HS-27A (cell line): ENCODE measurements at regions not wholly inside any gene's neighbourhood (a gene's known extent, or its start where the extent isn't known, plus 50 kb on each side); places are given as distances from the start of the nearest gene placed in this dataset.
"Not testable (repeated sequence)": the region's sequence is repeated elsewhere in the genome, so short reads cannot be mapped to it uniquely, and the experiment has no call there.

Experiments used
- DNase-seq: peaks from one replicate; pipeline ENCODE4 v3.0.0-alpha.2; 2012; ENCODE audit warnings: low read depth, missing footprints

DNA sequence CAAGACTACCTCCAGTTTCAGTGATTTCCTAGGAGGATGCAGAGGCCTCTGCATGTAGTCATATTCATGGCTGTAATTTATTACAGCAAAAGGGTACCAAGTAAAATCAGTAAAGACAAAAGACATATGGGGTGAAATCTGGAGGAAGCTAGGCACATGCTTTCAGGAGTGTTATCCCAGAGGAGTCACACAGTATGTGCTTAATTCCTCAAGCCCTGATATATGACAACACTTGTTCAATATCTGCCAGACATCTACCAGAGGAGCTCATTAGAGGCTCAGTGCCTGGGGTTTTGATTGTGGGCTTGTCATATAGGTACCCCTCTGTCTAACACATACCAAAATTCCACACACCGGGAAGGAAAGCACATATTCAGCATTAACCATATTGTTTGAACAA is 283.8 kb downstream of the CXCL12 start:
- no peak for DNase-seq

GRCh38 chr10:44099511-44099910 is 285.4 kb downstream of the CXCL12 start:
- no peak for DNase-seq

GRCh38 chr10:44096217-44096616 is 288.7 kb downstream of the CXCL12 start:
- DNase-seq: not testable (repeated sequence)

DNA sequence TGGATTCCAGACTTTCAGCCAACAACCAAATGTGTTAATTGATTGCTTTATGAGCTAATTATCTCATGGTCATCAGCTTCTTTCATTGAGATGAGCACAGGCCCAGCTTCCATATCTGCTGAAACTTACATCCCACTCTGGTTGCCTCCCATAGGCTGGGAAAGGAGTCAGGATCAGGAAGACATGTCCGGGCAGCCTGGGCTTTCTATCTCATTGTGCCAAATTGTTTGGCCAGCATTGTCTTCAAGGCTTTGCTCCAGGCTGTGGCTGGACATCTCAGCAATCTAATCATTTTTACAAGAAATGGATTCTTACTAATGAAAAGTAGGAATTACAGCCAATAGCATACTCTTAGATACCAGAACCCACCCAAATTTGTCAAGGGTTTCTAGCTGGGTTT is 295.2 kb downstream of the CXCL12 start:
- DNase-seq: no peak

- no peak for DNase-seq
Observed at GRCh38 chr10:44087403-44087802, 297.5 kb downstream of the CXCL12 start.

DNA sequence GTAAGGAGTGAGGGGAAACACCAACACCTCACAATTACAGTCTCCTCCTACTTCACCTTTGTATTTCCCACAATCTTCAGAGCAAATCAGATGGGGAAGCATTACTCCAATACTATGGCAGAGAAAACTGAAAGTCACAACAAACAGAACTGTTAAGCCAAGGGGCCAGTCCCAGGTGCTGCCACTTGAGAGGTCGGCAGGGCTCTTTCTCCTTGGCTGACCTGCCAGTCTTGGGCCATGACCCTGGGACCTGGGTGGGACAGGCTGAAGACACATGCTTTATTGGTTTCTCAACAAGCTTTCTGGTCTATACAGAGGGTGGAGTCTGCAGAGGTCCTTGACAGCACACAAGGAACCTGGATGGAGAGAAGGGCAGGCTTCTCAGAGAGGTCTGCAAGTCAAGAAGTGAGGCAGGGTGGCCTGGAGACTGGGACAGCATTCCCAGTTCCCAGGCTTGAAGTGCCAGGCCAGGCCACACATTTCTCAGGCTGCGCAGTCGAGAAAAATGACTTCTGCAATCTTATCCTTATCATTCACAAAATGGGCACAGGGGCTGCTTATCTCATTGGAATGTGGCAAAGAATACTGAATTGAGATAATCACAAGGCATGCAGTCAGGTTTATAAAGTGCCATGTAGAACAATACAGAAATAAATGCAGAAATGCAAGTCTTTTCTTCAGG is 301.0 kb downstream of the CXCL12 start:
- DNase-seq: no peak

GRCh38 chr10:44071479-44071878 is 313.4 kb downstream of the CXCL12 start:
- DNase-seq: no peak

DNA sequence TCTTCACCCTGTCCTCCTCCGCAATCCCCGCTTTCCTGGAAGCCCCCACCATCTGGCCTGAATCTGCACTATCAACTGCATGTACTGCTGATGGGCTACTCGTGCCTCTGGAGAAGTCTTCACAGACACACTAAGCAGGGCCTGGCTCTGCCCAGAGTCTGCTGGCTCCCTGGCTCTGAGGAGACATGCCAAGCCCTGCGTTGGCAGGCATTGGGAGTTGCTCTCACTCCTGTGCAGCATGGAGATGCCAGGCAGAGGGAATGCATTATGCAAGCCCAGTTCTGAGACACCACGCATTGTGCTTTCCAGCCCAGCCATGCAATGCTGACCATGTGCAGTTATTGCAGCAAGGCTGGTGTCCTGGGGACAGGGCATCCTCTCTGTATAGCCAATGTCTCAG is 314.6 kb downstream of the CXCL12 start:
- no peak for DNase-seq

DNA sequence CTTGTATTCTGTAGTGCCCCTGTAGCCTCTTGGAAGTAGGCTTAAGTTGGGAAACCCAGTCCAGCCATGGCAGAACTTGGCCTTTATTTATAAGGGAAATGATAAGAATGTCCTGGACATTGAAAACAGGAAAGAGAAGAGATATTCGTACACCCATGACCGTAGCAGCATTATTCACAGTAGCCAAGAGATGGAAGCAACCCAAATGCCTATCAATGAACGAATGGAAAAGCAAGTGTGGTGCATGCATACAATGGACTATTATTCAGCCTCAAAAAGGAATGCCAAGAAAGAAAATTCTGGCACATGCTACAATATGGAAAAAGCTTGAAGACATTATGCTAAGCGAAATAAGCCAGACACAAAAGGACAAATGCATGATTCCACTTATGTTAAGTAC is 315.3 kb downstream of the CXCL12 start:
- DNase-seq: no peak

DNA sequence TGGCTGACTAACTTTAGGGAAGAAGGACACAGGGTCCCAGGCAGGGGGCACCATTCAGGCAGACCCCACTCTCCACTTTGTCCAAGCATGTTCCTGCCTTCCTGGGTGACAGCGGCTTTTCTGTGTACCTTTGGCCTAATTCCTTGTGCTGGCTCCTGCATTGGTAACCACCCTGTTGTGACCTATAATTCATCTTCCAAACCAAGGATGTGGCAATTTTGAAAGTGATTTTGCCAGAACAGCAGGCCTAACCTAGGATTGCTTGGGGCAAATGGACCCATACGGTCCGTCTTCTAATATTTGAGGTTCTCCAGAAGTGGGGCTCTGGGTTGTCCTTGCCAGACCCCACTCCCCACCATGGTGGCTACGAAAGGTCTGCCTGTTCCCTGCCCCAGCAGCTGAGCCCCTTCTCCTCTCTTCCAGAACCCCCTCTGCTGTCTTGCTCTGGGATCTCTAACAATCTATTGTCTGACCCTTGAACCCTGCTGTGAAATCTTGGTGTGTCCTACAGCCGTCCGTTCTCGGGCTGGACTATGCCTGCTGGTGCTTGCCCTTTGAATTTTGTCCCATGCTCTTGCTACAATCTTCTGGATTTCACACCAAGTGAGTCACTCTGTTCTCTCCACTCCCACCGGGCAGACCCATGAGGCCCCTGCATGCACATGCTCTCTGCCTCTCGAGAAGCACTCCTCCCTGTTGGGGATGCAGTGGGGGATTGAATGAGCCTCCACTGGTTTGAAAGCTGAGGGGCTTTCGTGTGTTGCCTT is 316.0 kb downstream of the CXCL12 start:
- DNase-seq: no peak

DNA sequence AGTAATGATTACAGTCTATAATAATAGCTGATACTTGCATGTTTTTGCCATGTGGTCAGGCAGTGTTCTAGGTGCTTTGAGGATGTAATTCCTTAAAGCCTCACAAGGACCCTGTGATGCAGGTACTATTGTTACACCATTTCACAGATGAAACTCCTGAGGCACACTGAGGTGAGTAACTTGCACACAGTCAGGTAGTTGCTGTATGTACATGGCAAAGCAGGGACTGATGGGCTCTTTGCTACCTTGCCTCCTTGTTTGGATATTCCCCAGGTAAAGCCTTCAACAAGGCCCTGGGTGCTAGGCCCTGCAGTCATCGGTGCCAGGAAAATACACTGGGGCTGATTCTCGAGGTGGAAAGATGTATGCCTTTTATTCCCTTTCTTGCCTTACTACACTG is 317.5 kb downstream of the CXCL12 start:
- no peak for DNase-seq

DNA sequence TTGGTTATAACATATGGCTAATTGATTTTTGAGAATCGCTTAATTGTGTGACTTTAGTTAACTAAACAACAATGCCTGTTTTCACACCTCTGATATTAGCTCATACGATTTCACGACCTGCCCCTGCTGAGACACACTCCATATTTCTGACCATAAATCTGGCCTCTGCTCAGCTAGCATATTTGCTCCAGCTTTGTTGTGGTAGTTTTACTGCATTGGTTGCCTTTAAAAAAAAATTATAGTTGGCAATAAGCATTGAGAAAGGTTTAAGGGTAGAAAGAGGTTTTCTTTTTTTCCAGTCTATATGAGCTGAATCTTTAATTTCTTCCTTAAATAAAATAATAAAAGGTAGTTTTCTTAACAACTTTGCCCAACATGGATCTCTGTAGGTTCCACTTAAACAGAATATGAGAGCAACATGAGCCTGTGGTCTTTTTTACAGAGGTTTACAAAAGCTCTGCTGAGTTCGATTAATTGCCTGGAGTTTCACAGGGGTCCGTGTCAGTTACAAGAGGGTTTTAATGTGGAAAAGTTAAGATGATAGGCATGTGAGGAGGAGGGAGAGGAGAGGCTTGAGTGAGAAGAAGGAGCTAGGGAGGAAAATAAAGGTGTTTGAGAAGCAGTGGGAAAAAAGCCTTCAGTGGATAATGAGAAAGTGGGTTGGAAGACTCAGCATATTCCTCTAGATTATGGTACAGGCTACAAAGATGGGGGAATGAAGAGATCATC is 318.2 kb downstream of the CXCL12 start:
- no peak for DNase-seq

- no peak for DNase-seq
Observed at GRCh38 chr10:44065788-44066526, 318.9 kb downstream of the CXCL12 start.

- no peak for DNase-seq
Observed at GRCh38 chr10:44064987-44065787, 319.7 kb downstream of the CXCL12 start.

DNA sequence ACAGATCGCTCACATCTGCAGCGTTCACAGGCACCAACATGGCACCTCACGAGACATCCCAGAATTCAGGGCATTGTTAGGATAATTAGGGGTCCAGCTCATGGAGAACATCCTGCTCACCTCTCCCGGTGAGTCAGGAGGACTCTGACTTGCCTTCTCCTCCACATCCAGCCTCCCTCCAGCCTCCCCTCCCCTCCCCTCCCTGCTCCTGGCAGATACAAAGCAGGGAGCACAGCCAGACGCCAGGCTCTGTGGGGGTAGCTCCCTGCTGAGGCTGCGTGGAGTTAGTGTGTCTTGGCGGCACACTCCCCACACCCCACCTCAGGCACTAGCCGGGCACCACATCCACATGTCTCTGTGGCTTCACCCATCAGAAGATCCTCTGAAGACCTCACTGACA is 320.6 kb downstream of the CXCL12 start:
- no peak for DNase-seq

DNA sequence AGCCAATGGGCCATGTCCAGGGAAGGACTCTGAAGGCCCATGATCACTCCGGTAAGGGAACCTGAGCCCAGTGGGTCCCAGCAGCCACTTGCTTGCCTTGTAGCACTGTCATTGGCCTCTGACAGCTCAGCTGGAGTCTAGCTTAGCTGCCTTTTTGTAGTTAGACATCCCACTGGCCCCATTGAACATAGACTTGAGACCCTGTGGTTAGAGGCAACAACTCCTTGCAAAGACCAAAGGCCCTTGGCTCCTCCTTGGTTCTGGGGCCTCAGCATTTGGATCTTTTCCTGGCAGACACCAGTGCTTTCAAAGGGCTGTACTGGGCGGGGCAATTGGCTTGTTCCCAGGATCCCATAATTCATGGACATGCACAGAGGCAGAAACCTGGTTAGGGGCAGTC is 321.2 kb downstream of the CXCL12 start:
- DNase-seq: no peak

- DNase-seq: no peak
Observed at GRCh38 chr10:44060719-44061118, 324.2 kb downstream of the CXCL12 start.

GRCh38 chr10:44060221-44060620 is 324.7 kb downstream of the CXCL12 start:
- no peak for DNase-seq

DNA sequence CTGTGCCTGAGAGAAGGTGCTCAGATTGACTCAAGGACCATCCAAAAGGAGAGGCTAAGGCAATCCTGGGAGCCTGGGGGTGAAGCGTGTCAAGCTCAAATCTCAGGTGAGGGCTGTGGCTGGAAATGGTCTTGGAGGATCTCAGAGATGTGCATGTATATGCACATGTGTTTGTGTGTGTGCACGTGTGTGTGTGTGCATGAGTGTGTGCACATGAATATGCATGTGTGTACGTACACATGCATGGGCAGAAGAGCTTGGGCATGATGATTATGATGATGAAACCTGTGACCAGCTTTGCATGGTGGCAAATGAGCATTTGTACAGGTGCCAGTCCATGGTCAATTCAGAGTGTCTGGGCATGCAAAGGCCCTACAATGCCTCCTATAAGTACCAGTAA is 326.6 kb downstream of the CXCL12 start:
- DNase-seq: no peak

DNA sequence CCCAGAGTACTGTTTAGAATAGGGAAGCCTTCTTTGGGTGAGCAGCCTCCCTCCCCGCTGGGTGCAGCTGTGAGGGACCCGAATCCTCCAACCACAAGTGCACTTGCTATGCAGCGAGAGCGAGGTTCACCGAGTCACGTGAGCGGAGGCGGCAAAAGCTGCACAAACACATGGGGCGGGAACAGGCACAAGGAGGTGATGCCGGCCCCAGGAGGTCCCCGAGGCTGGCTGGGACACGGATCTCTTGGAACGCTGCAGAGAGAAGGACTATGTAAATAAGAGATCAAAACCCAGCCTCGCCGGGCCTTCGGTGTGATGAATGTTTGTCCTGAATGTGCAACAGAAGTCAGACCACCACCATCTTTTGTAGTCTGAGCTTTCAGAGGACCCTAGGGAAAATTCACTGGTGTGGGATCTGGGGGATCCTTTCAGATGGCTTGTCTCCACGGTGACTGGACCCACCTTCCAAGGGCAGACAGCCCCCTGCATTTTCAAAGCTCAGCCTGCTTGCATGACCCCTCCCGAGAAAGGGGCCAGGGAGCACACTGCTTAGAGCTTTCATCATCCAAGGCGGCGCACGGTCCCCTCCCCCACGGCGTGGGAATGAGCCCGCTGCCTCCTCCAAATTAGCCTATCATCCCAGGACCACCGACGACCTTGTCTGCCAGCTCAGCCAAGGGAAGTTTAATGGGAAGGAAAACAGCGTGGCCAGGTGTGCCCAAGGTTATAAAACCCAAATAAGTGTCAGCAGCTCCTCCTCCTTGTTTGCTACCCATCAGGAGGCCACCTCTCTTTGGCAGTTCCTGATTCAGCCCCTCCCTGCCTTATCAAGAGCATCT is 327.7 kb downstream of the CXCL12 start:
- no peak for DNase-seq

DNA sequence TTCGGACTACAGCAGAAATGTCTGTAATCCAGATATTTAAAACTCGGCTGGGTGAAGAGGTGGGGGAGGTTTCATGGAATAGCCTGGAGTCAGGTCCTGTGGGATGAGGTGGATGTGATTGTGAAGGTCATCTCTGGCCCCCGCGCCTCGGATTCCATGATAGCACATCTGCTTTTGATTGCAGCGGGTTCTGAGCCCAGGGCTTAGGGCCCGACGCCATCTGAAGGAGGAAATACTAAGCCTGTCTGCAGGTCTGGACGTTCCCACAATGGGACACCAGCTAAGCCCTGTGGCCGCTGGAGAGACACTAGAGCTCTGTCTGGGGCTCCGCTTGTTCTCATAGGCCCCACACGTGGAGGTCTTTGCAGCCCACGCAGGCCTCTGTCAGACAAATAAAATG is 328.7 kb downstream of the CXCL12 start:
- DNase-seq: no peak
